ENCODE measurements at regions not wholly inside any gene's neighbourhood (a gene's known extent, or its start where the extent isn't known, plus 50 kb on each side); places are given as distances from the start of the nearest gene placed in this dataset.

GRCh38 chr5:62143268-62144229, 162.5 kb upstream of the KIF2A start:
- Histone ChIP-seq H3K4me3 (no peak overlapping the region), H3K4me1 (no peaks in the 10 kb centered on the region), H3K27me3 (no peaks in the 10 kb centered on the region), H3K9me3 (no peaks in the 10 kb centered on the region), H3K36me3 (no peaks in the 10 kb centered on the region), H3K27ac (no peak overlapping the region)
- ATAC-seq (peak in 2 of 4 donors; percentile 33 to 40), DNase-seq (no peak)
- intact Hi-C loops (cut with DNase I), result no loop called here
- 12% methylated on average over 13 of the region's 13 CpGs for WGBS (ENCODE audit: insufficient coverage, low coverage, low lambda C conversion rate, missing lambda C conversion rate)
- TF ChIP-seq POLR2A (IDR thresholded peaks at IDR 0.05), result no peak
- TF ChIP-seq, protein P1, sequence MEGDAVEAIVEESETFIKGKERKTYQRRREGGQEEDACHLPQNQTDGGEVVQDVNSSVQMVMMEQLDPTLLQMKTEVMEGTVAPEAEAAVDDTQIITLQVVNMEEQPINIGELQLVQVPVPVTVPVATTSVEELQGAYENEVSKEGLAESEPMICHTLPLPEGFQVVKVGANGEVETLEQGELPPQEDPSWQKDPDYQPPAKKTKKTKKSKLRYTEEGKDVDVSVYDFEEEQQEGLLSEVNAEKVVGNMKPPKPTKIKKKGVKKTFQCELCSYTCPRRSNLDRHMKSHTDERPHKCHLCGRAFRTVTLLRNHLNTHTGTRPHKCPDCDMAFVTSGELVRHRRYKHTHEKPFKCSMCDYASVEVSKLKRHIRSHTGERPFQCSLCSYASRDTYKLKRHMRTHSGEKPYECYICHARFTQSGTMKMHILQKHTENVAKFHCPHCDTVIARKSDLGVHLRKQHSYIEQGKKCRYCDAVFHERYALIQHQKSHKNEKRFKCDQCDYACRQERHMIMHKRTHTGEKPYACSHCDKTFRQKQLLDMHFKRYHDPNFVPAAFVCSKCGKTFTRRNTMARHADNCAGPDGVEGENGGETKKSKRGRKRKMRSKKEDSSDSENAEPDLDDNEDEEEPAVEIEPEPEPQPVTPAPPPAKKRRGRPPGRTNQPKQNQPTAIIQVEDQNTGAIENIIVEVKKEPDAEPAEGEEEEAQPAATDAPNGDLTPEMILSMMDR (IDR thresholded peaks at IDR 0.05), result peak in 3 of 4 donors; percentile 40 to 48 (median 41)

- no peak for DNase-seq
These were observed 161.5 kb upstream of the KIF2A start for GRCh38 chr5:62144401-62145022.

GRCh38 chr5:62149879-62150278, 156.1 kb upstream of the KIF2A start:
- no peak for DNase-seq
- Histone ChIP-seq H3K27me3 (no peaks in the 10 kb centered on the region), H3K36me3 (no peaks in the 10 kb centered on the region), H3K4me3 (no peak overlapping the region), H3K27ac (no peak overlapping the region), H3K4me1 (no peaks in the 10 kb centered on the region), H3K9me3 (no peaks in the 10 kb centered on the region)
- WGBS (ENCODE audit: insufficient coverage, low coverage, low lambda C conversion rate, missing lambda C conversion rate), result 56% methylated on average over 4 of the region's 4 CpGs
- intact Hi-C loops (cut with DNase I), result no loop called here
- ATAC-seq, result no peak
- TF ChIP-seq, protein P1 (IDR thresholded peaks at IDR 0.05), result no peak
- no peak for TF ChIP-seq POLR2A (IDR thresholded peaks at IDR 0.05)

More at GRCh38 chr5:62144401-62145022, 161.5 kb upstream of the KIF2A start:
- Histone ChIP-seq H3K27me3 (no peaks in the 10 kb centered on the region), H3K9me3 (no peaks in the 10 kb centered on the region), H3K4me1 (no peaks in the 10 kb centered on the region), H3K36me3 (no peaks in the 10 kb centered on the region), H3K4me3 (no peak overlapping the region), H3K27ac (no peak overlapping the region)
- intact Hi-C loops (cut with DNase I), result no loop called here
- WGBS (ENCODE audit: insufficient coverage, low coverage, low lambda C conversion rate, missing lambda C conversion rate), result 45% methylated on average over 3 of the region's 5 CpGs
- no peak for TF ChIP-seq POLR2A (IDR thresholded peaks at IDR 0.05)
- TF ChIP-seq, protein P1 (IDR thresholded peaks at IDR 0.05), result no peak
- peak in 1 of 4 donors; percentile 30 for ATAC-seq

- DNase-seq (no peak), ATAC-seq (no peak)
- TF ChIP-seq, protein P1 (IDR thresholded peaks at IDR 0.05), result no peak
- TF ChIP-seq POLR2A (IDR thresholded peaks at IDR 0.05), result no peak
- Histone ChIP-seq H3K27me3 (no peaks in the 10 kb centered on the region), H3K4me1 (no peaks in the 10 kb centered on the region), H3K9me3 (no peaks in the 10 kb centered on the region), H3K4me3 (no peak overlapping the region), H3K27ac (no peak overlapping the region), H3K36me3 (no peaks in the 10 kb centered on the region)
- 61% methylated on average over 4 of the region's 4 CpGs for WGBS (ENCODE audit: insufficient coverage, low coverage, low lambda C conversion rate, missing lambda C conversion rate)
- intact Hi-C loops (cut with DNase I), result no loop called here
These were observed 153.5 kb upstream of the KIF2A start for GRCh38 chr5:62152394-62153087.
